Omental fat pad (tissue), 3 donors: ENCODE measurements at regions not wholly inside any gene's neighbourhood (a gene's known extent, or its start where the extent isn't known, plus 50 kb on each side); places are given as distances from the start of the nearest gene placed in this dataset.

ENCODE experiments used
- ATAC-seq: fragments of 150-250 bp; one replicate; pipeline ENCODE4 v1.9.1; 2016; ENCODE audit warnings: mild to moderate bottlenecking, moderate library complexity; ENCODE audit not compliant: low FRiP score
- DNase-seq: peaks from one replicate; pipeline ENCODE4 v3.0.0-alpha.2; 2019; ENCODE audit warnings: low spot score
- TF ChIP-seq, protein P1 (sequence below), 3 donors: fragments of 450-650 bp; IDR thresholded peaks; one replicate each; pipeline ENCODE4 v1.5.1; 2016 to 2017; ENCODE audit warnings: antibody characterized with exemption in 3 of 3, mild to moderate bottlenecking in 3 of 3, moderate library complexity in 2 of 3

DNA sequence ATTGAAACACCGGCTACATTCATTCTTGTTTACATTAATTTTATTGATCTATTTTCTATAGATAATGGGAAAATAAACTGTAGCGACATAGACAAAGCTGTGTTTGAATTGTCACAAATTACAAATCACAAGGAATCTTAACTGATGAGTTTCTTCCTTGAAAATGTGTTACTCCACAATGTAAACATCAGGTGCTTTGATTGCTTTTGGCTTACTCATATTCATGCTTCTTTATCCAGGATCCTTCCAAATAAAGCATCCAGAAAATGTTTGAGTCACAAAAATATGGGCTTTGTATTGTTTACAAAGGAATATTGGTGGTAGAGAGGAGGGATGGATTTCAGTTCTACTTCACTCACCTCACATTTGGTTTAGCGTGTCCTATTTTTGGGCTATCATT, 64.0 kb downstream of the BMP2 start:
- TF ChIP-seq, protein P1, sequence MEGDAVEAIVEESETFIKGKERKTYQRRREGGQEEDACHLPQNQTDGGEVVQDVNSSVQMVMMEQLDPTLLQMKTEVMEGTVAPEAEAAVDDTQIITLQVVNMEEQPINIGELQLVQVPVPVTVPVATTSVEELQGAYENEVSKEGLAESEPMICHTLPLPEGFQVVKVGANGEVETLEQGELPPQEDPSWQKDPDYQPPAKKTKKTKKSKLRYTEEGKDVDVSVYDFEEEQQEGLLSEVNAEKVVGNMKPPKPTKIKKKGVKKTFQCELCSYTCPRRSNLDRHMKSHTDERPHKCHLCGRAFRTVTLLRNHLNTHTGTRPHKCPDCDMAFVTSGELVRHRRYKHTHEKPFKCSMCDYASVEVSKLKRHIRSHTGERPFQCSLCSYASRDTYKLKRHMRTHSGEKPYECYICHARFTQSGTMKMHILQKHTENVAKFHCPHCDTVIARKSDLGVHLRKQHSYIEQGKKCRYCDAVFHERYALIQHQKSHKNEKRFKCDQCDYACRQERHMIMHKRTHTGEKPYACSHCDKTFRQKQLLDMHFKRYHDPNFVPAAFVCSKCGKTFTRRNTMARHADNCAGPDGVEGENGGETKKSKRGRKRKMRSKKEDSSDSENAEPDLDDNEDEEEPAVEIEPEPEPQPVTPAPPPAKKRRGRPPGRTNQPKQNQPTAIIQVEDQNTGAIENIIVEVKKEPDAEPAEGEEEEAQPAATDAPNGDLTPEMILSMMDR (IDR thresholded peaks at IDR 0.05) = no peak
- DNase-seq = no peak
- no peak for ATAC-seq

DNA sequence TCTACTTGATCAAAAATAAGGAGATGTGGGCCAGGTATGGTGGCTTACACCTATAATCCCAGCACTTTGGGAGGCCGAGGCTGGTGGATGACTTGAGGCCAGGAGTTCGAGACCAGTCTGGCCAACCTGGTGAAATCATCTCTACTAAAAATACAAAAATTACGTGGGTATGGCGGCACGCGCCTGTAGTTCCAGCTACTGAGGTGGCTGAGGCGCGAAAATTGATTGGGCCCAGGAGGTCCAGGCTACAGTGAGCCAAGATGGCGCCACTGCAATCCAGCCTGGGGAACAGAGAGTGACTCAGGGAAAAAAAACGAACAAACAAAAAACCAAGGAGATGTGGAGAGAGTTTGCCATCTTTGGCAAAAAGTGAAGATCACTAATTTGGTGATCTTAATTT, 65.3 kb downstream of the BMP2 start:
- no peak for ATAC-seq
- TF ChIP-seq, protein P1 (IDR thresholded peaks at IDR 0.05) = no peak
- DNase-seq = no peak

DNA sequence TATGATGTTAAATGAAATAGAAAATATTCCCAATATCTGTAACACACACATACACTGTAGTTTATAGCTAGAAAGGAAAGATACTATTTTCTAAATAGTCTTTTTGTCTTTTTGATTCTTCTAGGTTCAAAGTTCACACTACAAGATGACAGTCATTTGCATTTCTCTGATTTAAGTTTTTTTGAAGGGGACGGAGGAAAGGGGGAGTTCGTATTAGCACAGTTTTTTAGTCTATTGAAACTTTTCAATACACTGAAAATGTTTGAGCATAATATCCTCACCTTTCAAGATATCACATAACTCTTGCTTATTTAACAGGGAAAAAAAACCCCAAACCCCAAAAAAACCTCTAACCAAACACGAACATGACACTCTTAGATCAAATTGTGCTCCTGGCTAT, 68.1 kb downstream of the BMP2 start:
- TF ChIP-seq, protein P1 (IDR thresholded peaks at IDR 0.05) = no peak
- no peak for DNase-seq
- no peak for ATAC-seq

DNA sequence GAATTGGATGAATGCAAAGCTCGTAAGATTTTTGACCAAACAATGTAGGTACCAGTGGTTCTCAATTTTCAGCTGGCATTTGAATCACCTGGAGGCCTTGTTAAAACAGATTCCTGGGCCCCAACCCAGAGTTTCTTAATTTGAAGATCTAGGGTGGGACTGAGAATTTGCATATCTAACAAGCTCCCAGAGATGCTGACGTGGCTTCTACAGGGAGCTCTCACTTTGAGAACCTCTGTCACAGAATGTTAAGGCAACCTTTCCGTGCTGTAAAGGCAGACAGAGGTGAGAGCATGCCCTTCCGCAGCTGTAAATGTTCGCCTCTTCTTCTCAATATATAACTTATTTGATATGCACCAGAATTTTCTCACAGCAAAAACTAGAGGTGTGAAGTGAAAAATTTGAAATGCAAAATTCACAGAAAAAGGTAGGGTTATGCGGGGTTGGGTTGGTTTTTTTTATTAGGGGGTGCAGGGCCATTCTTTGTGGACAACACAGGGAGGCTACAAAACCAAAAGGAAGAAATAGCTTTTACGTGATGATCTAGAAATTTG, 69.4 kb downstream of the BMP2 start:
- no peak for ATAC-seq
- no peak for DNase-seq
- TF ChIP-seq, protein P1 (IDR thresholded peaks at IDR 0.05) = no peak

DNA sequence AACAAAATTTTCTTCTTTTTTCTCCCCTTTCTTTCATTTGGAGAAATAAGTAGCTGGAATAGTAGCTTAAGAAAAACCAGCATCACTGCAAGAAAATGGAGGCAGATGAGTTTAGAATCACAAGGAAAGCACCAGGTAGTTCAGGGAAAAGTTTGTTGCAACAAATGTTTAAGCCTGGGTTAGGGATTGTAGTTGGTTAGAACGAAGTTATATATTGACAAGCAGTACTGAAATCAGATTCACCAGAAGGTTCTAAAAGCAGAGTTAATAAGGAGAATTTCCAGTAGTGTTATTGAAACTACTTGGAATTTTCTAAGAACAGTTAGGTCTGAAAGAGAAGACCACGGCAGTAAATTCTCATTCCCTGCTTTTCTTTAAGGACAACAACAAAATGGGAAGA, 70.2 kb downstream of the BMP2 start:
- TF ChIP-seq, protein P1 (IDR thresholded peaks at IDR 0.05) = no peak
- ATAC-seq (no peak), DNase-seq (no peak)

DNA sequence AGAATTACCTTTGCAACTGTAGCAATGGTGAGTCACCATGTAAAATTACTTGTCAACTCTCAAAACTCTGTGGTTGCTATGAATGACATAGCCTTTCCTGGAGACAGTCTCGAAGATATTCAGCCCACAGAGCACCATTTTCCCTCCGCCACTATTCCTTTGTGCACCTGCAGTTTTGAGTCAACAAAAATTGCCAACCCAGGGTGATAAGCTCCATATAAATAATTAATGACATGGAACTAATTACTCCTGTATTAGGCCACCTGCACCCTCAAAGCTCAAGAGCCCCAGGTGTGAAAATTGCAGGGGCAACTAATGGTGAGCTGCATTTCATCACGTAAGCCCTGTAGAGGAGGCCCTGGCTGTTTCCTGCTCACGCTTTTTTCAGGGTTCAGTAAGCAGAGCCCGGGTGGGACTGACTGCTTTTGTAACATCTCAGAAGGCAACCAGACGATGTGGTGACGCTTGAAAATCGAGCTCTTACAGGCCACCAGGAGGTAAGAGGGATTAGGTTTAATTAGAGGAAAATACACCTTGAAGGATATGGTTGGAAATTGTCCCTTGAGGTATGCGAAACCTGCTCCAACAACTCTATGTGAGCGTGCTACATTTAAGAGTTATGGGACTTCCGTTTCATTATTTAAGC, 70.8 kb downstream of the BMP2 start:
- TF ChIP-seq, protein P1 (IDR thresholded peaks at IDR 0.05) = no peak
- DNase-seq = no peak
- no peak for ATAC-seq

DNA sequence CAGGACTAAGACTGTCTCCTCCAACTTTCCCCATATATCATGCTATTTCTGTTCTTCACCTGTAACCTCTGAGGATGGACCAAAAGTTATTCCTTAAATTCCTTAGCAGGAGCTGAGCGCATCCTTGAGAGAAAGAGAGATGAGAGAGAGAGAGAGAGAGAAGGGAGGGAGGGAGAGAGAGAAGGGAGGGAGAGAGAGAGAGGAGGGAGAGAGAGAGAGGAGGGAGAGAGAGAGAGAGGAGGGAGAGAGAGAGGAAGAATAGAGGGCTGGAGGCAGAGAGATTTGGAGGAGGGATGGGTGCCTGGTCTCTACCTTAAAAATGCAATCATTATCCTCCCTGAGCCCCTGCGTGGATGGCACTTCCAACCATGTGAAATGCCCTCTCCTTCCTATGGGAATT, 73.6 kb downstream of the BMP2 start:
- ATAC-seq = no peak
- no peak for DNase-seq
- TF ChIP-seq, protein P1 (IDR thresholded peaks at IDR 0.05) = no peak
